ENCODE measurements at regions not wholly inside any gene's neighbourhood (a gene's known extent, or its start where the extent isn't known, plus 50 kb on each side); places are given as distances from the start of the nearest gene placed in this dataset.

DNA sequence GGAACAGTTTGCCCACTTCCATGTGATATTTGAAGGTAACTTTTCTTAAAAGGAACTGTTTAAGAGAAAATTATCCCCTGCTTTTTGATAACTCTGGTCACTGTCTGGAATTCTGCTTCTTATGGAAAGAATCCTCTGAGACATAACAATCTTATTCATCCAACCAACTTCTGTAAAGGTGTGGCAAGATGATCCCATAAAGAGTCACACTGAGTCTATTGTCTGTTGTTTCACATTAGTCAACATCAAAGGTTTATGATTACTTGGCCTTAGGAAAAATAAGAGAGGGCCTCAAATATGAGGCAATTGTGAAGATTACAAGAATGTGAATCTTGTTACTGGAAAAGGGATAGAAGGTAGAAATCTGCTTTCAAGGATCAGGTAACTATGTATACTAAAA, 88.0 kb upstream of the MAGEB18 start:
- DNase-seq = no peak
- Histone ChIP-seq H3K27me3 (no peaks in the 10 kb centered on the region), H3K9me3 (no peaks in the 10 kb centered on the region), H3K36me3 (no peaks in the 10 kb centered on the region), H3K4me3 (no peak overlapping the region)

DNA sequence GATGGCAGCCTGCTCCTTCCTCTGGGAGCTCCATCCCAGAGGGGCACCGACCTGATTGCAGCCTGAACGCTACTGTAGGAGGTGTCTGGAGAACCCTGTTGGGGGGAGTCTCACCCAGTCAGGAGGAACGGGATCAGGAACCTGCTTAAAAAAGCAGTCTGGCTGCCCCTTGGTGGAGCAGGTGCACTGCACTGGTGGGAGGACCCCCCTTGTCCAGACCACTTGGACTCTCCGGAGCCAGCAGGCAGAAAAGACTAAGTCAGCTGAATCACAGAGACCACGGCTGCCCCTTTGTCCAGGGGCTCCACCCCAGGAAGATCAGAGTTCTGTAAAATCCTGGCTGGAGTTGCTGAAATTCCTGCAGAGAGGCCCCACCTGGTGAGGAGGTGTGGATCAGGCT, 67.3 kb upstream of the MAGEB18 start:
- DNase-seq = no peak
- H3K4me3 ChIP-seq = no peak overlapping the region
- H3K9me3 ChIP-seq = no peaks in the 10 kb centered on the region
- H3K27me3 ChIP-seq = no peaks in the 10 kb centered on the region
- no peaks in the 10 kb centered on the region for H3K36me3 ChIP-seq

DNA sequence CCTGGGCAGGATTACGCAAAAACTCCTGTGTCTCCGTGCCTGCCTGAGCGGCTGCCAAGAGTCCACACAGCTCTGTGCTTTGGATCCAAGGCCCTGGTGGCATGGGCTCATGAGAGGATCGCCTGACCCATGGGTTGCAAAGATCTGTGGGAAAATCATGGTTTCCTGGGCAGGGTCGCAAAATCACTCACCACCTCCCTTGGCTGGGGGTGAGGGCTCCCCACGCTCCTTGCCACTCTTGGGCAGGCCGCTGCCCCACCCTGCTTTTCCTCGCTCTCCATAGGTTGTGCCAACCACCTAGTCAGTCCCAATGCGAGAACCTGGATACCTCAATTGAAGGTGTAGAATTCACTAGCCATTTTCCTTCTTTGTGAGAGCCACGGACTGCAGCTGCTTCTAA, 66.5 kb upstream of the MAGEB18 start:
- H3K9me3 ChIP-seq = no peaks in the 10 kb centered on the region
- no peak overlapping the region for H3K4me3 ChIP-seq
- DNase-seq = no peak
- H3K27me3 ChIP-seq = no peaks in the 10 kb centered on the region
- H3K36me3 ChIP-seq = no peaks in the 10 kb centered on the region

DNA sequence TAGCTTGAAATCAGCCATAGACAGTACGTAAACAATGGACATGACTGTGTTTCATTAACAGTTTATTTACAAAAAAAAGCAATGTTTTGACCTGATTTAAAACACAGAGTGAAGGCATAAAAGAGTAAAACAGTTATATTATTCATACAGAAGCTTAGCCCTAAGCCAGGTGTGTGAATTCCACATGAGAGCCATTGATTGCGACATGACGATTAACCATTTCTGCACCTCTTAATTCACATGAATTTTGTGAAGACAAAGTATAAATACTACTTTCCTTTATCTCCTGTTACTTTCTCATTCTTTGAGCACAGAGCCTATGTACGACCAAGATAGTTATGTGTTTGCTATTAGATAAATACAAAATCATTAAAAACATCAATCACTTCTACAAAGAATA, 55.0 kb upstream of the MAGEB18 start:
- Histone ChIP-seq H3K4me3 (no peak overlapping the region), H3K36me3 (no peaks in the 10 kb centered on the region), H3K9me3 (no peaks in the 10 kb centered on the region), H3K27me3 (no peaks in the 10 kb centered on the region)
- DNase-seq = no peak

All from MG63 (cell line).